ENCODE measurements at regions not wholly inside any gene's neighbourhood (a gene's known extent, or its start where the extent isn't known, plus 50 kb on each side); places are given as distances from the start of the nearest gene placed in this dataset.

DNA sequence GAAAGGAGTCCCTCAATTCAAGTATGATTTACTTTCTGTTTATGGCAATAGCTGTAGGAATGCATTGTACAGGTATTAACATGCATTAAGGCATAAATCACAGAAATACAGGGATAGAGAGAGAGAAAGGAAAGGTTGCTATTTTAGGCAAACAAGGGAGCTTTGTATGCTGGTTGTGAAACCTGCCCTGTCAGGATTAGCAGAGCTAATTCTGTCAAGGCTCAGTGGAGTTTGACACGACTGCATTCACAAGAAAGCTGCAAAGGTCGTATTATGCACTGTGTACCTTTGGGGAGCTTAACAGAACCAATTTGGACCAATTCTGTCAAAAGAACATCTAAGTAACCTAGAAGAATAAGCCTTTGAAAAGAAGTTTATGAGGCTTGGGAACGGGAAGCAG lies 239.3 kb downstream of the GRIA2 start:
- H3K4me2 ChIP-seq, result no peak overlapping the region
- H3K27ac ChIP-seq (ENCODE audit: low read depth), result no peak overlapping the region
- no peaks in the 10 kb centered on the region for H3K27me3 ChIP-seq (ENCODE audit: insufficient read depth)
- H3K9me2 ChIP-seq (ENCODE audit: insufficient read depth), result no peaks in the 10 kb centered on the region
- H3K4me3 Mint-ChIP-seq, result no peak overlapping the region
- no peak overlapping the region for H2AFZ ChIP-seq
- no peak for ATAC-seq
- no peak for DNase-seq (ENCODE audit: low spot score)
- TF ChIP-seq, protein P1, sequence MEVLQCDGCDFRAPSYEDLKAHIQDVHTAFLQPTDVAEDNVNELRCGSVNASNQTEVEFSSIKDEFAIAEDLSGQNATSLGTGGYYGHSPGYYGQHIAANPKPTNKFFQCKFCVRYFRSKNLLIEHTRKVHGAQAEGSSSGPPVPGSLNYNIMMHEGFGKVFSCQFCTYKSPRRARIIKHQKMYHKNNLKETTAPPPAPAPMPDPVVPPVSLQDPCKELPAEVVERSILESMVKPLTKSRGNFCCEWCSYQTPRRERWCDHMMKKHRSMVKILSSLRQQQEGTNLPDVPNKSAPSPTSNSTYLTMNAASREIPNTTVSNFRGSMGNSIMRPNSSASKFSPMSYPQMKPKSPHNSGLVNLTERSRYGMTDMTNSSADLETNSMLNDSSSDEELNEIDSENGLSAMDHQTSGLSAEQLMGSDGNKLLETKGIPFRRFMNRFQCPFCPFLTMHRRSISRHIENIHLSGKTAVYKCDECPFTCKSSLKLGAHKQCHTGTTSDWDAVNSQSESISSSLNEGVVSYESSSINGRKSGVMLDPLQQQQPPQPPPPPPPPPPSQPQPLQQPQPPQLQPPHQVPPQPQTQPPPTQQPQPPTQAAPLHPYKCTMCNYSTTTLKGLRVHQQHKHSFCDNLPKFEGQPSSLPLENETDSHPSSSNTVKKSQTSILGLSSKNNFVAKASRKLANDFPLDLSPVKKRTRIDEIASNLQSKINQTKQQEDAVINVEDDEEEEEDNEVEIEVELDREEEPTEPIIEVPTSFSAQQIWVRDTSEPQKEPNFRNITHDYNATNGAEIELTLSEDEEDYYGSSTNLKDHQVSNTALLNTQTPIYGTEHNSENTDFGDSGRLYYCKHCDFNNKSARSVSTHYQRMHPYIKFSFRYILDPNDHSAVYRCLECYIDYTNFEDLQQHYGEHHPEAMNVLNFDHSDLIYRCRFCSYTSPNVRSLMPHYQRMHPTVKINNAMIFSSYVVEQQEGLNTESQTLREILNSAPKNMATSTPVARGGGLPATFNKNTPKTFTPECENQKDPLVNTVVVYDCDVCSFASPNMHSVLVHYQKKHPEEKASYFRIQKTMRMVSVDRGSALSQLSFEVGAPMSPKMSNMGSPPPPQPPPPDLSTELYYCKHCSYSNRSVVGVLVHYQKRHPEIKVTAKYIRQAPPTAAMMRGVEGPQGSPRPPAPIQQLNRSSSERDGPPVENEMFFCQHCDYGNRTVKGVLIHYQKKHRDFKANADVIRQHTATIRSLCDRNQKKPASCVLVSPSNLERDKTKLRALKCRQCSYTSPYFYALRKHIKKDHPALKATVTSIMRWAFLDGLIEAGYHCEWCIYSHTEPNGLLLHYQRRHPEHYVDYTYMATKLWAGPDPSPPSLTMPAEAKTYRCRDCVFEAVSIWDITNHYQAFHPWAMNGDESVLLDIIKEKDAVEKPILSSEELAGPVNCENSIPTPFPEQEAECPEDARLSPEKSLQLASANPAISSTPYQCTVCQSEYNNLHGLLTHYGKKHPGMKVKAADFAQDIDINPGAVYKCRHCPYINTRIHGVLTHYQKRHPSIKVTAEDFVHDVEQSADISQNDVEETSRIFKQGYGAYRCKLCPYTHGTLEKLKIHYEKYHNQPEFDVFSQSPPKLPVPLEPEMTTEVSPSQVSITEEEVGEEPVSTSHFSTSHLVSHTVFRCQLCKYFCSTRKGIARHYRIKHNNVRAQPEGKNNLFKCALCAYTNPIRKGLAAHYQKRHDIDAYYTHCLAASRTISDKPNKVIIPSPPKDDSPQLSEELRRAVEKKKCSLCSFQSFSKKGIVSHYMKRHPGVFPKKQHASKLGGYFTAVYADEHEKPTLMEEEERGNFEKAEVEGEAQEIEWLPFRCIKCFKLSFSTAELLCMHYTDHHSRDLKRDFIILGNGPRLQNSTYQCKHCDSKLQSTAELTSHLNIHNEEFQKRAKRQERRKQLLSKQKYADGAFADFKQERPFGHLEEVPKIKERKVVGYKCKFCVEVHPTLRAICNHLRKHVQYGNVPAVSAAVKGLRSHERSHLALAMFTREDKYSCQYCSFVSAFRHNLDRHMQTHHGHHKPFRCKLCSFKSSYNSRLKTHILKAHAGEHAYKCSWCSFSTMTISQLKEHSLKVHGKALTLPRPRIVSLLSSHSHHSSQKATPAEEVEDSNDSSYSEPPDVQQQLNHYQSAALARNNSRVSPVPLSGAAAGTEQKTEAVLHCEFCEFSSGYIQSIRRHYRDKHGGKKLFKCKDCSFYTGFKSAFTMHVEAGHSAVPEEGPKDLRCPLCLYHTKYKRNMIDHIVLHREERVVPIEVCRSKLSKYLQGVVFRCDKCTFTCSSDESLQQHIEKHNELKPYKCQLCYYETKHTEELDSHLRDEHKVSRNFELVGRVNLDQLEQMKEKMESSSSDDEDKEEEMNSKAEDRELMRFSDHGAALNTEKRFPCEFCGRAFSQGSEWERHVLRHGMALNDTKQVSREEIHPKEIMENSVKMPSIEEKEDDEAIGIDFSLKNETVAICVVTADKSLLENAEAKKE (CRISPR knock-in tag; IDR thresholded peaks at IDR 0.05), result no peak
- TF ChIP-seq ZNF331 (CRISPR knock-in tag; IDR thresholded peaks at IDR 0.05; ENCODE audit: low read depth), result no peak
- TF ChIP-seq, protein P2, sequence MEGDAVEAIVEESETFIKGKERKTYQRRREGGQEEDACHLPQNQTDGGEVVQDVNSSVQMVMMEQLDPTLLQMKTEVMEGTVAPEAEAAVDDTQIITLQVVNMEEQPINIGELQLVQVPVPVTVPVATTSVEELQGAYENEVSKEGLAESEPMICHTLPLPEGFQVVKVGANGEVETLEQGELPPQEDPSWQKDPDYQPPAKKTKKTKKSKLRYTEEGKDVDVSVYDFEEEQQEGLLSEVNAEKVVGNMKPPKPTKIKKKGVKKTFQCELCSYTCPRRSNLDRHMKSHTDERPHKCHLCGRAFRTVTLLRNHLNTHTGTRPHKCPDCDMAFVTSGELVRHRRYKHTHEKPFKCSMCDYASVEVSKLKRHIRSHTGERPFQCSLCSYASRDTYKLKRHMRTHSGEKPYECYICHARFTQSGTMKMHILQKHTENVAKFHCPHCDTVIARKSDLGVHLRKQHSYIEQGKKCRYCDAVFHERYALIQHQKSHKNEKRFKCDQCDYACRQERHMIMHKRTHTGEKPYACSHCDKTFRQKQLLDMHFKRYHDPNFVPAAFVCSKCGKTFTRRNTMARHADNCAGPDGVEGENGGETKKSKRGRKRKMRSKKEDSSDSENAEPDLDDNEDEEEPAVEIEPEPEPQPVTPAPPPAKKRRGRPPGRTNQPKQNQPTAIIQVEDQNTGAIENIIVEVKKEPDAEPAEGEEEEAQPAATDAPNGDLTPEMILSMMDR (conservative IDR thresholded peaks at IDR 0.05; ENCODE audit: low read depth in 2 of 2), result no peak
- no peaks in the 10 kb centered on the region for H3K36me3 ChIP-seq (ENCODE audit: insufficient read depth)
- H3K4me1 ChIP-seq (ENCODE audit: insufficient read depth), result no peaks in the 10 kb centered on the region
- no peak overlapping the region for H3K4me3 ChIP-seq
- no peaks in the 10 kb centered on the region for H3F3A ChIP-seq (replicated peaks; ENCODE audit: low read depth)
- 0 out of 3 replicates have a peak, but pooled peaks cover 4% of the 10 kb centered on the region for H3K9me3 Mint-ChIP-seq
- no peaks in the 10 kb centered on the region for H3K79me2 ChIP-seq (replicated peaks; ENCODE audit: insufficient read depth)
- H3K27ac Mint-ChIP-seq, result no peak overlapping the region
- no peaks in the 10 kb centered on the region for H4K20me1 ChIP-seq (replicated peaks; ENCODE audit: insufficient read depth)
- no peaks in the 10 kb centered on the region for H3K36me3 Mint-ChIP-seq (ENCODE audit: low read depth)
- H3K4me1 Mint-ChIP-seq, result no peaks in the 10 kb centered on the region
- H3K27me3 Mint-ChIP-seq (ENCODE audit: insufficient read depth, low read depth, poor library complexity), result no peaks in the 10 kb centered on the region

DNA sequence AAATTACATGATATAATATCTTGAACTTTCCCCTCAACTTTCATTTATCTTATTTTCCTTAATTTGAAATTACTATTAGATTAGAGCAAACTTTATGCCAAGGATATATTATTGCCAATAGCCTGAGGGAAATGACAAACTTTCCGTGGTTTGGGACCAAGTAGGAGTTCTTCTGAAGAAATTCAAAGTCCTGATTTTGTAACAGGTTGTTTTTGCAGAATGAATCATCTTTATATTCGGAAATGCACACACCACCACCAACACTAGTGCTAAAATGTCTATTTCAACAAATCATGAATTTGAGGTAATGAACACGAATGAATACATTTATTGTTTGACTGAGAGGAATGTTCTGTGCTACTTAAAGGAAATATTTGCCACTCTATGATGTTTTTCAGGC lies 226.7 kb downstream of the GRIA2 start:
- H4K20me1 ChIP-seq (replicated peaks; ENCODE audit: insufficient read depth), result no peaks in the 10 kb centered on the region
- no peaks in the 10 kb centered on the region for H3K27me3 ChIP-seq (ENCODE audit: insufficient read depth)
- H3K9me2 ChIP-seq (ENCODE audit: insufficient read depth), result no peaks in the 10 kb centered on the region
- no peak for ATAC-seq
- Mint-ChIP-seq H3K4me3 (no peak overlapping the region), H3K36me3 (ENCODE audit: low read depth) (peaks cover 2% of the 10 kb centered on the region; the same call in 1 of the 3 replicates), H3K4me1 (no peaks in the 10 kb centered on the region), H3K9me3 (no peaks in the 10 kb centered on the region), H3K27ac (no peak overlapping the region), H3K27me3 (ENCODE audit: insufficient read depth, low read depth, poor library complexity) (peaks cover 2% of the 10 kb centered on the region)
- no peaks in the 10 kb centered on the region for H3K79me2 ChIP-seq (replicated peaks; ENCODE audit: insufficient read depth)
- H3K4me1 ChIP-seq (ENCODE audit: insufficient read depth), result no peaks in the 10 kb centered on the region
- no peaks in the 10 kb centered on the region for H3K36me3 ChIP-seq (ENCODE audit: insufficient read depth)
- H2AFZ ChIP-seq, result no peak overlapping the region
- no peak overlapping the region for H3K4me2 ChIP-seq
- H3K27ac ChIP-seq (ENCODE audit: low read depth), result no peak overlapping the region
- H3K4me3 ChIP-seq, result no peak overlapping the region
- DNase-seq (ENCODE audit: low spot score), result no peak
- no peaks in the 10 kb centered on the region for H3F3A ChIP-seq (replicated peaks; ENCODE audit: low read depth)
- no peak for TF ChIP-seq ZNF114 (CRISPR knock-in tag; IDR thresholded peaks at IDR 0.05)
- TF ChIP-seq, protein P2 (conservative IDR thresholded peaks at IDR 0.05; ENCODE audit: low read depth in 2 of 2), result no peak
- no peak for TF ChIP-seq ZNF331 (CRISPR knock-in tag; IDR thresholded peaks at IDR 0.05; ENCODE audit: low read depth)
- no peak for TF ChIP-seq STAT1 (IDR thresholded peaks at IDR 0.05; ENCODE audit: unreplicated experiment)
- TF ChIP-seq NANOG (IDR thresholded peaks at IDR 0.05; ENCODE audit: borderline replicate concordance), result no peak
- TF ChIP-seq, protein P3, sequence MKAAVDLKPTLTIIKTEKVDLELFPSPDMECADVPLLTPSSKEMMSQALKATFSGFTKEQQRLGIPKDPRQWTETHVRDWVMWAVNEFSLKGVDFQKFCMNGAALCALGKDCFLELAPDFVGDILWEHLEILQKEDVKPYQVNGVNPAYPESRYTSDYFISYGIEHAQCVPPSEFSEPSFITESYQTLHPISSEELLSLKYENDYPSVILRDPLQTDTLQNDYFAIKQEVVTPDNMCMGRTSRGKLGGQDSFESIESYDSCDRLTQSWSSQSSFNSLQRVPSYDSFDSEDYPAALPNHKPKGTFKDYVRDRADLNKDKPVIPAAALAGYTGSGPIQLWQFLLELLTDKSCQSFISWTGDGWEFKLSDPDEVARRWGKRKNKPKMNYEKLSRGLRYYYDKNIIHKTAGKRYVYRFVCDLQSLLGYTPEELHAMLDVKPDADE (IDR thresholded peaks at IDR 0.05), result no peak
- no peak for TF ChIP-seq CREB1 (CRISPR knock-in tag; IDR thresholded peaks at IDR 0.05; ENCODE audit: low read depth)
- no peak for TF ChIP-seq EZH2phosphoT487 (IDR thresholded peaks at IDR 0.05; ENCODE audit: unreplicated experiment)
